Upper lobe of left lung (tissue), 6 donors: ENCODE measurements at regions not wholly inside any gene's neighbourhood (a gene's known extent, or its start where the extent isn't known, plus 50 kb on each side); places are given as distances from the start of the nearest gene placed in this dataset.

Source experiments
- ATAC-seq, 2 donors: fragments of 200-7000 bp; cut with Tn5 transposase; one replicate each; pipeline ENCODE4 v1.9.1; 2022; ENCODE audit warnings: mild to moderate bottlenecking in 2 of 2, moderate library complexity in 2 of 2; ENCODE audit not compliant: low FRiP score in 2 of 2
- DNase-seq, 2 donors: peaks; one replicate each; pipeline ENCODE4 v3.0.0-alpha.2; 2019 to 2020
- H3K27ac ChIP-seq, 4 donors: fragments of 200-600 bp; sonication (generic); one replicate each; pipeline ENCODE4 v1.5.1; 2016 to 2019
- H3K27me3 ChIP-seq, 4 donors: fragments of 200-600 bp; sonication (generic); one replicate each; pipeline ENCODE4 v1.5.1; 2017 to 2019
- H3K36me3 ChIP-seq, 4 donors: fragments of 200-600 bp; sonication (generic); one replicate each; pipeline ENCODE4 v1.5.1; 2016 to 2019
- H3K4me1 ChIP-seq, 4 donors: fragments of 200-600 bp; sonication (generic); one replicate each; pipeline ENCODE4 v1.5.1; 2018 to 2019
- H3K4me3 ChIP-seq, 4 donors: fragments of 200-600 bp; sonication (generic); one replicate each; pipeline ENCODE4 v1.5.1; 2017 to 2019; ENCODE audit warnings: mild to moderate bottlenecking in 2 of 4, moderate library complexity in 1 of 4
- H3K9me3 ChIP-seq, 4 donors: fragments of 200-600 bp; sonication (generic); one replicate each; pipeline ENCODE4 v1.5.1; 2018 to 2019
- CTCF ChIP-seq, 6 experiments: fragments of 450-650 bp in 4 of 6; fragments of 200-600 bp in 2 of 6; sonication (generic) in 2 of 6; IDR thresholded peaks; one replicate each; pipeline ENCODE4 v1.5.1; 2016 to 2019; ENCODE audit warnings: antibody characterized with exemption in 6 of 6
- EP300 ChIP-seq, 4 donors: sonication (generic); formaldehyde crosslinking; IDR thresholded peaks; one replicate each; pipeline ENCODE4 v1.5.1; 2017; ENCODE audit warnings: antibody characterized with exemption in 4 of 4, control low read depth in 2 of 4
- POLR2A ChIP-seq, 4 donors: fragments of 450-650 bp; IDR thresholded peaks; one replicate each; pipeline ENCODE4 v1.5.1; 2016 to 2017; ENCODE audit warnings: antibody characterized with exemption in 4 of 4, mild to moderate bottlenecking in 2 of 4
- POLR2AphosphoS5 ChIP-seq, 2 donors: sonication (generic); formaldehyde crosslinking; IDR thresholded peaks; one replicate each; pipeline ENCODE4 v1.5.1; 2017; ENCODE audit warnings: antibody characterized with exemption in 2 of 2
- WGBS, 2 donors: methylation state at CpG; one replicate each; pipeline ENCODE4 v1.1.5; 2017 to 2018; 5-methylcytosine and 5-hydroxymethylcytosine counted together
- donor health status: DM: no; HTN: no; CAD: no; lungs with moderate emphysema.
- donor health status: DM: no; HTN: yes; CAD: no; lungs with severe emphysema.

- Histone ChIP-seq H3K4me3 (no peak overlapping the region), H3K27ac (no peak overlapping the region), H3K27me3 (no peaks in the 10 kb centered on the region), H3K36me3 (no peaks in the 10 kb centered on the region), H3K4me1 (no peaks in the 10 kb centered on the region), H3K9me3 (no peaks in the 10 kb centered on the region)
- no peak for DNase-seq
- WGBS, 2 donors, result 46 to 62% methylated on average over 5 of the region's 5 CpGs
- TF ChIP-seq EP300 (IDR thresholded peaks at IDR 0.05) (no peak), POLR2A (IDR thresholded peaks at IDR 0.05) (no peak), CTCF (IDR thresholded peaks at IDR 0.05) (no peak), POLR2AphosphoS5 (IDR thresholded peaks at IDR 0.05) (no peak)
- no peak for ATAC-seq
Observed at GRCh38 chr3:22606461-22606860, 596.7 kb upstream of the UBE2E2 start.

- Histone ChIP-seq H3K27me3 (no peaks in the 10 kb centered on the region), H3K27ac (no peak overlapping the region), H3K36me3 (no peaks in the 10 kb centered on the region), H3K9me3 (no peaks in the 10 kb centered on the region), H3K4me3 (no peak overlapping the region), H3K4me1 (no peaks in the 10 kb centered on the region)
- DNase-seq (no peak), ATAC-seq (no peak)
- no peak for TF ChIP-seq EP300 (IDR thresholded peaks at IDR 0.05)
- TF ChIP-seq POLR2A (IDR thresholded peaks at IDR 0.05), result no peak
- WGBS, 2 donors, result 84 to 89% methylated on average over 3 of the region's 3 CpGs
Observed at GRCh38 chr3:22606938-22607337, 596.2 kb upstream of the UBE2E2 start.

- Histone ChIP-seq H3K27me3 (no peaks in the 10 kb centered on the region), H3K4me3 (no peak overlapping the region), H3K36me3 (no peaks in the 10 kb centered on the region), H3K4me1 (no peaks in the 10 kb centered on the region), H3K9me3 (no peaks in the 10 kb centered on the region), H3K27ac (no peak overlapping the region)
- no peak for TF ChIP-seq EP300 (IDR thresholded peaks at IDR 0.05)
- TF ChIP-seq POLR2AphosphoS5 (IDR thresholded peaks at IDR 0.05), result no peak
- TF ChIP-seq POLR2A (IDR thresholded peaks at IDR 0.05), result no peak
- no peak for TF ChIP-seq CTCF (IDR thresholded peaks at IDR 0.05)
- WGBS, 2 donors, result 88 to 98% methylated on average over 4 of the region's 4 CpGs
- ATAC-seq (no peak), DNase-seq (no peak)
Observed at GRCh38 chr3:22608093-22608492, 595.0 kb upstream of the UBE2E2 start.

GRCh38 chr3:22608721-22609120 lies 594.4 kb upstream of the UBE2E2 start:
- Histone ChIP-seq H3K27ac (no peak overlapping the region), H3K27me3 (no peaks in the 10 kb centered on the region), H3K4me3 (no peak overlapping the region), H3K9me3 (no peaks in the 10 kb centered on the region), H3K36me3 (no peaks in the 10 kb centered on the region), H3K4me1 (no peaks in the 10 kb centered on the region)
- DNase-seq (no peak), ATAC-seq (no peak)
- TF ChIP-seq CTCF (IDR thresholded peaks at IDR 0.05), result no peak
- TF ChIP-seq POLR2A (IDR thresholded peaks at IDR 0.05), result no peak
- TF ChIP-seq POLR2AphosphoS5 (IDR thresholded peaks at IDR 0.05), result no peak
- TF ChIP-seq EP300 (IDR thresholded peaks at IDR 0.05), result no peak
- 98 to 100% methylated on average over 2 of the region's 2 CpGs for WGBS, 2 donors

- DNase-seq (no peak), ATAC-seq (no peak)
- TF ChIP-seq EP300 (IDR thresholded peaks at IDR 0.05) (no peak), POLR2AphosphoS5 (IDR thresholded peaks at IDR 0.05) (no peak), CTCF (IDR thresholded peaks at IDR 0.05) (no peak), POLR2A (IDR thresholded peaks at IDR 0.05) (no peak)
- no peaks in the 10 kb centered on the region for H3K4me1 ChIP-seq
- H3K4me3 ChIP-seq, result no peak overlapping the region
- no peak overlapping the region for H3K27ac ChIP-seq
- 82 to 84% methylated on average over 1 of the region's 1 CpG for WGBS, 2 donors
- H3K36me3 ChIP-seq, result no peaks in the 10 kb centered on the region
- no peaks in the 10 kb centered on the region for H3K9me3 ChIP-seq
- H3K27me3 ChIP-seq, result no peaks in the 10 kb centered on the region
Observed at GRCh38 chr3:22609139-22609538, 594.0 kb upstream of the UBE2E2 start.
